HG03060 (cell line): ENCODE measurements at regions not wholly inside any gene's neighbourhood (a gene's known extent, or its start where the extent isn't known, plus 50 kb on each side); places are given as distances from the start of the nearest gene placed in this dataset.

Experiments used
- ATAC-seq: cut with Tn5 transposase; IDR thresholded peaks from one replicate; pipeline ENCODE4 v1.9.1; 2021; ENCODE audit warnings: low read depth, moderate number of reproducible peaks; ENCODE audit not compliant: unreplicated experiment

- ATAC-seq: no peak
Observed at GRCh38 chr10:4196771-4197390, 411.9 kb upstream of the KLF6 start.

- ATAC-seq: no peak
Observed at GRCh38 chr10:4196183-4196582, 411.2 kb upstream of the KLF6 start.

- no peak for ATAC-seq
Observed at GRCh38 chr10:4195213-4195612, 410.2 kb upstream of the KLF6 start.

DNA sequence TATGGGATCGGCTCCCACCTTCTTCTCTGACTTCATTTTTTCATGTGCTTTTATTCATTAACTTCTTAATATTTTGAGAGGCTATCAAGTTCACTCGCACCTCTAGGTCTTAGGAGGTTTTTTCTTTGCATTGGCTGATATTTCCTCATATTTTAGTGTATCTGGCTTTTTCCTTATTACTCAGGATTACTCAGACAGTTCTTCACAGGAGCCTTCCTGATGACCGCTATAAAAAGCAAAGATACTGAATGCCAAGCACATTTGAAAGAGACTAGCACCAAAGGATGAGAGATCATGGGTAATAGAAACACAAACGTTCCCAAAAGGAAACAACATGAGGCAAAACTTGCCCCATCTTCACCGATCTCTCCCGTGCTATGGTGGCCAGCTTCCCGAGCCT, 409.2 kb upstream of the KLF6 start:
- no peak for ATAC-seq

- ATAC-seq: no peak
Observed at GRCh38 chr10:4191894-4192293, 406.9 kb upstream of the KLF6 start.

GRCh38 chr10:4191354-4191753, 406.3 kb upstream of the KLF6 start:
- no peak for ATAC-seq

- no peak for ATAC-seq
Observed at GRCh38 chr10:4190876-4191275, 405.9 kb upstream of the KLF6 start.

DNA sequence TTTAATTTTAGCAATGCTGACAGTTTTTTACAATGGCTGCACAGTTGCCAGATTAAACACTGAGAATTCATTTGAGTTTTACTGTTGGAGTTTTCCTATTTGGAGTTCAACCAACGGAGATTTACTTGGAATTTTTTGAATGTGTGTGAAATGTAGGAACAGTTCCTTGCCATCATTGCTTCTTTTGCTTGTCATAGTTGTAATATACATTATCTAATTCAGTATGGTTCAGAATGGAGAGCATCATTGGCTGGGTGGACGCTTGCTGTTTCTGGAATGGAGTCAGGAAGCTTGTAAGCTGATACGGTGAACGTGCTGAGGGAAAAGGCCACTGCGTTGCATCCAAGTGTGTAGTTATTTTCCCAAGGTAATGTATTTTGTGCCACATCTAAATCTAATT, 404.3 kb upstream of the KLF6 start:
- ATAC-seq: no peak

GRCh38 chr10:4188406-4188805, 403.4 kb upstream of the KLF6 start:
- ATAC-seq: no peak

GRCh38 chr10:4186849-4187540, 402.0 kb upstream of the KLF6 start:
- ATAC-seq: no peak

GRCh38 chr10:4183761-4184261, 398.8 kb upstream of the KLF6 start:
- no peak for ATAC-seq

DNA sequence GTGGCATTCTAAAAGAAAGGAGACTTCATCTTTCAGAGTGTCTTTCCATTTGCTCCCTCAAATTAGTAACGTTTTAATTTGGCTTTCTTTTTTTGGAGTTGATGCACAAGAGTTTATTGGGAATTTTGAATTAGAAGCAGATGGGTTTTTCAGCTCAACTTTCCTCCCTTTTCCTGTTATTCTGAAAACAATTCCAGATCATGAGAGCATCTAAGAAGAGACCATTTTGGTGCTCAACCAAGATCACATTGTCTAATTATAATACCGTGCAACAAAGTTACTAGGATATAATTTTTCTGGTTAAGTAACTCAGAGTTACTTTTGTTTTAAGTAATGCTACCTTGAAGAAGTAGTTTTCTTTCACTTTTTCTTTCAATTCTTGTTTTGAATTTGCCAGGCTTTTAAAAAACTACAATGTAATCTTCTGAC, 396.6 kb upstream of the KLF6 start:
- ATAC-seq: no peak

DNA sequence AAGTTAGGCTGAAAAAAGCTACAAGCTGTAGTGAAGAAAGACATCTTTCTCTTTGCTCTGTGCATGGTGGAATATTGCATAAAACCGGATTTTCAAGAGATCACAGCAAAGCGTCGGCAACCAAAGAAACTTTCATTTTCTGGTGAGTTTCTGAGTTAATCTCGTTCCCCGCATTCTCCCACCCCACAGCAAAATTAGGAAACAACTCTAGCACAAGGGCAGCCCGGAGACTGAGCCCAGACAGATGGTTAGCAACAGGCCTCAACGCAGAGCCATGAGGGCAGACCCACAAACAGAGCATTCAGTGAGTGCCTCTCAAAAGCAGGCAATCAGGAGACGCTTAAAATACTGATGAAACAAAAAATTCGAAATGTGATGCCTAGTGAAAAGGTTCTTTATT, 396.1 kb upstream of the KLF6 start:
- ATAC-seq: no peak

GRCh38 chr10:4177791-4178190, 392.8 kb upstream of the KLF6 start:
- no peak for ATAC-seq

GRCh38 chr10:4176500-4177281, 391.7 kb upstream of the KLF6 start:
- ATAC-seq: no peak

DNA sequence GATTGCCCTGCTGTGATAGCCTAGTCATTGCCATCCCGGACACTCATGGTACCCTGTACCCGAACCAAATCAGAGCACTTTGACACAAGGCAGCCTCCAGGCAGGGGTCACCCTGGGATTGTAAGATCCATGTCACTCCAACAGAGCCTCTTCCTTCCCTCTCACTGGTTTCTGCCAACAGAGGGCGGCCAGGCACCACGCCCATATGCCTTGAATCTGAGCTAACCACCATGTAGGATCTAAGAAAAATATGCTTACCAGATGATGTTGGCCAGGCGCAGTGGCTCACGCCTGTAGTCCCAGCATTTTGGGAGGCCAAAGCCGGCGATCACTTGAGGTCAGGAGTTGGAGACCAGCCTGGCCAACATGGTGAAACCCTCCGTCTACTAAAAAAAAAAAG, 389.2 kb upstream of the KLF6 start:
- ATAC-seq: no peak

- ATAC-seq: no peak
Observed at GRCh38 chr10:4170633-4171314, 385.8 kb upstream of the KLF6 start.

GRCh38 chr10:4170181-4170580, 385.2 kb upstream of the KLF6 start:
- ATAC-seq: no peak

DNA sequence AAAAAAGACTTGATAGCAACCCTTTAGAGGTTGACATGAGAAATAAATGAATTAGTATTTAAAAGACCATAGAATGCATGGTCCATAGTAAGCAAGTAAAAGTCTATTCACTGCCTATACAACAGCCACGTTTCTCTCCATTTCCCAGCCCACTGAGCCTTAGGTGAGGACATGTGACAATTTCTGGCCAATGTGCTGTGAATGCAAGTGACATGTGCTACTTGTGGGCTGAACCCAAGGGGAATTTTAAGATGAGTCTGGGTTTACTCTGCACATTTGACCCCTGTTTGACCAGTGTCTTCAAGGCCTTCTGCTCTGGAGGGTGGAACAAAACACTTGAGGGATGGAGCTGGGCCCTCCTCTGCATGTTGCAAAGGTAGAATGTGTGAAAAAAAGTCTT, 384.4 kb upstream of the KLF6 start:
- no peak for ATAC-seq

- ATAC-seq: no peak
Observed at GRCh38 chr10:4167216-4167615, 382.2 kb upstream of the KLF6 start.
